ENCODE measurements at regions not wholly inside any gene's neighbourhood (a gene's known extent, or its start where the extent isn't known, plus 50 kb on each side); places are given as distances from the start of the nearest gene placed in this dataset.
"Not testable (repeated sequence)": the region's sequence is repeated elsewhere in the genome, so short reads cannot be mapped to it uniquely, and the experiment has no call there.

GRCh38 chr1:10947691-10948462, 64.6 kb upstream of the TARDBP start:
- DNase-seq = no peak

DNA sequence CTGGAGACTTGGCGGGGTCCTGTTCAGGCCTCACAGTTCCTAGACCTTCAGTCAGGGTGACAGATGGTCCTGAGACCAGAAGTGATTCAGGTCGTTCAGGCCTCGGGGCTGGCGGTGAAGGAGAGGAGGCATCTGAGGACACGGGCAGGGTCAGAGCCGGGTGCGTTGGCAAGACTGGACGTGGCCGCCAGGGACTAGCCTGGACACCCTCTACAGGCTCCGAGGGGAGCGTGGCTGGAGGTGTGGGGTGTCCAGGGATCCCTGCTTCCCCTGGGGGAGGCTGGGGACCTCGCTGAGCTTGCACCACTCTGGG, 64.0 kb upstream of the TARDBP start:
- H3K9me3 ChIP-seq = no peaks in the 10 kb centered on the region
- H3K36me3 ChIP-seq = no peaks in the 10 kb centered on the region
- no peak for TF ChIP-seq POLR2A (IDR thresholded peaks at IDR 0.05)
- no peak for TF ChIP-seq CTCF (IDR thresholded peaks at IDR 0.05)
- no peak overlapping the region for H3K4me3 ChIP-seq
- H3K27ac ChIP-seq = no peak overlapping the region
- no peak for DNase-seq
- intact Hi-C loops (cut with DNase I; ENCODE audit: low total_unique reads) = no loop called here
- peaks cover 0 to 11% of the 10 kb centered on the region in 2 donors for H3K4me1 ChIP-seq
- H3K27me3 ChIP-seq = no peaks in the 10 kb centered on the region

More at GRCh38 chr1:10947691-10948462, 64.6 kb upstream of the TARDBP start:
- intact Hi-C loops (cut with DNase I; ENCODE audit: low total_unique reads) = no loop called here
- Histone ChIP-seq H3K27me3 (no peaks in the 10 kb centered on the region), H3K9me3 (no peaks in the 10 kb centered on the region), H3K4me1 (peaks cover 0 to 11% of the 10 kb centered on the region in 2 donors), H3K36me3 (no peaks in the 10 kb centered on the region), H3K27ac (no peak overlapping the region), H3K4me3 (no peak overlapping the region)
- TF ChIP-seq CTCF (IDR thresholded peaks at IDR 0.05) (no peak), POLR2A (IDR thresholded peaks at IDR 0.05) (no peak)

- Histone ChIP-seq H3K4me1 (no peaks in the 10 kb centered on the region), H3K27me3 (no peaks in the 10 kb centered on the region), H3K9me3 (no peaks in the 10 kb centered on the region), H3K27ac (no peak overlapping the region), H3K36me3 (no peaks in the 10 kb centered on the region), H3K4me3 (no peak overlapping the region)
- intact Hi-C loops (cut with DNase I; ENCODE audit: low total_unique reads) = no loop called here
- DNase-seq = no peak
- no peak for TF ChIP-seq CTCF (IDR thresholded peaks at IDR 0.05)
- no peak for TF ChIP-seq POLR2A (IDR thresholded peaks at IDR 0.05)
These were observed 61.9 kb upstream of the TARDBP start for GRCh38 chr1:10950316-10951172.

- DNase-seq; intact Hi-C loops (cut with DNase I; ENCODE audit: low total_unique reads); H3K9me3 ChIP-seq; H3K36me3 ChIP-seq; H3K27me3 ChIP-seq; H3K4me3 ChIP-seq; H3K4me1 ChIP-seq; H3K27ac ChIP-seq: not testable (repeated sequence)
These were observed 61.2 kb upstream of the TARDBP start for GRCh38 chr1:10951298-10951697.

- no peak overlapping the region for H3K27ac ChIP-seq
- H3K4me3 ChIP-seq = no peak overlapping the region
- TF ChIP-seq CTCF (IDR thresholded peaks at IDR 0.05) = no peak
- TF ChIP-seq POLR2A (IDR thresholded peaks at IDR 0.05) = no peak
- no peaks in the 10 kb centered on the region for H3K36me3 ChIP-seq
- no peaks in the 10 kb centered on the region for H3K4me1 ChIP-seq
- H3K9me3 ChIP-seq = no peaks in the 10 kb centered on the region
- no peak for DNase-seq
- intact Hi-C loops (cut with DNase I; ENCODE audit: low total_unique reads) = no loop called here
- H3K27me3 ChIP-seq = no peaks in the 10 kb centered on the region
These were observed 60.5 kb upstream of the TARDBP start for GRCh38 chr1:10951961-10952360.

All from uterus (tissue), 3 donors.